A673 (cell line): ENCODE measurements at regions not wholly inside any gene's neighbourhood (a gene's known extent, or its start where the extent isn't known, plus 50 kb on each side); places are given as distances from the start of the nearest gene placed in this dataset.

Source experiments
- BruUV-seq: library from RNA; stranded (reverse); fragments of 400-500 nt; replicated peaks from 2 replicates; lab custom pipeline; 2021; lab: Mats Ljungman, UMichigan
- CTCF ChIA-PET: fragments of 300-600 bp; sonication (Branson Sonifier 250); formaldehyde crosslinking; loops from one replicate; lab custom pipeline; 2022; ENCODE audit warnings: antibody characterized with exemption; lab: Charles Lee
- POLR2A ChIA-PET: fragments of 300-600 bp; sonication (Branson Sonifier 250); formaldehyde crosslinking; loops from one replicate; lab custom pipeline; 2022; ENCODE audit warnings: antibody characterized with exemption; ENCODE audit not compliant: low non-redundant PET; lab: Charles Lee
- DNase-seq: peaks from one replicate; pipeline ENCODE4 v3.0.0-alpha.2; 2015; ENCODE audit warnings: low spot score
- H3K27ac ChIP-seq: fragments of 200-600 bp; sonication (generic); 2 replicates; pipeline ENCODE4 v1.5.1; 2016; ENCODE audit warnings: mixed run types, low read depth, mild to moderate bottlenecking, mixed read lengths, antibody characterized with exemption, low read length; ENCODE audit not compliant: poor library complexity, severe bottlenecking
- H3K27me3 ChIP-seq: fragments of 200-600 bp; sonication (generic); replicated peaks from 2 replicates; pipeline ENCODE4 v1.6.1; 2017; ENCODE audit warnings: mixed run types, low read depth, mild to moderate bottlenecking, mixed read lengths, antibody characterized with exemption, low read length; ENCODE audit not compliant: insufficient read depth, poor library complexity
- H3K36me3 ChIP-seq: fragments of 200-600 bp; sonication (generic); 2 replicates; pipeline ENCODE4 v1.6.1; 2016; ENCODE audit warnings: mixed run types, mild to moderate bottlenecking, mixed read lengths, antibody characterized with exemption, low read length; ENCODE audit not compliant: insufficient read depth, poor library complexity, severe bottlenecking
- H3K4me1 ChIP-seq: fragments of 200-600 bp; sonication (generic); 2 replicates; pipeline ENCODE4 v1.6.1; 2017; ENCODE audit warnings: mixed run types, mild to moderate bottlenecking, mixed read lengths, antibody characterized with exemption, low read length; ENCODE audit not compliant: insufficient read depth, poor library complexity, severe bottlenecking
- H3K4me3 ChIP-seq: fragments of 200-600 bp; sonication (generic); 2 replicates; pipeline ENCODE4 v1.5.1; 2016; ENCODE audit warnings: low read depth, mixed run types, mild to moderate bottlenecking, mixed read lengths, low read length; ENCODE audit not compliant: poor library complexity, severe bottlenecking
- H3K9me3 ChIP-seq: fragments of 200-600 bp; sonication (generic); 2 replicates; pipeline ENCODE4 v1.6.1; 2016; ENCODE audit warnings: mixed run types, low read depth, mild to moderate bottlenecking, mixed read lengths, antibody characterized with exemption, low read length; ENCODE audit not compliant: poor library complexity, severe bottlenecking
- CTCF ChIP-seq: fragments of 300-800, 200-600 bp; sonication (generic); conservative IDR thresholded peaks from 2 replicates; pipeline ENCODE4 v1.5.1; 2017; ENCODE audit warnings: low read depth, mild to moderate bottlenecking, antibody characterized with exemption, low read length, moderate library complexity, mixed read lengths
- EZH2 ChIP-seq: fragments of 200-600 bp; sonication (generic); IDR thresholded peaks from 2 replicates; pipeline ENCODE4 v1.6.1; 2017; ENCODE audit warnings: borderline replicate concordance, low read depth, mild to moderate bottlenecking, mixed read lengths, antibody characterized with exemption, low read length; ENCODE audit not compliant: poor library complexity, severe bottlenecking
- intact Hi-C: fragments of 100-400 bp; cut with micrococcal nuclease; formaldehyde crosslinking; loops from one replicate; pipeline ENCODE4 v1.10.0; 2022; ENCODE audit not compliant: unreplicated experiment

GRCh38 chr1:187168297-187168696, 339.5 kb downstream of the PLA2G4A start:
- Histone ChIP-seq H3K36me3 (no peaks in the 10 kb centered on the region), H3K9me3 (no peaks in the 10 kb centered on the region), H3K27me3 (no peaks in the 10 kb centered on the region), H3K4me3 (no peak overlapping the region), H3K4me1 (no peaks in the 10 kb centered on the region), H3K27ac (no peak overlapping the region)
- intact Hi-C loops, result no loop called here
- TF ChIP-seq EZH2 (no peak), CTCF (no peak)
- ChIA-PET CTCF (no interaction called here), POLR2A (interaction anchor here (0.6 kb wide), 1 partner anchor 806 kb away, joined by 3 read pairs; no protein-coding TSS in a partner anchor)
- BruUV-seq, result no TSS peak
- no peak for DNase-seq

GRCh38 chr1:187185389-187185788, 356.6 kb downstream of the PLA2G4A start:
- POLR2A ChIA-PET, result no interaction called here
- Histone ChIP-seq H3K4me3 (no peak overlapping the region), H3K27ac (no peak overlapping the region), H3K36me3 (no peaks in the 10 kb centered on the region), H3K4me1 (peaks cover 12% of the 10 kb centered on the region), H3K27me3 (no peaks in the 10 kb centered on the region), H3K9me3 (peaks cover 12% of the 10 kb centered on the region)
- DNase-seq, result no peak
- TF ChIP-seq CTCF (no peak), EZH2 (no peak)
- intact Hi-C loops, result no loop called here
- BruUV-seq, result no TSS peak
- CTCF ChIA-PET, result no interaction called here

GRCh38 chr1:187197685-187198084, 368.9 kb downstream of the PLA2G4A start:
- H3K27me3 ChIP-seq, result no peaks in the 10 kb centered on the region
- ChIA-PET POLR2A (no interaction called here), CTCF (no interaction called here)
- H3K4me1 ChIP-seq, result no peaks in the 10 kb centered on the region
- no peak for DNase-seq
- H3K27ac ChIP-seq, result no peak overlapping the region
- TF ChIP-seq EZH2, result no peak
- no peaks in the 10 kb centered on the region for H3K9me3 ChIP-seq
- H3K4me3 ChIP-seq, result no peak overlapping the region
- intact Hi-C loops, result no loop called here
- H3K36me3 ChIP-seq, result no peaks in the 10 kb centered on the region
- BruUV-seq, result no TSS peak

- no peak overlapping the region for H3K27ac ChIP-seq
- H3K4me3 ChIP-seq, result no peak overlapping the region
- no peaks in the 10 kb centered on the region for H3K9me3 ChIP-seq
- DNase-seq, result no peak
- POLR2A ChIA-PET, result no interaction called here
- H3K27me3 ChIP-seq, result no peaks in the 10 kb centered on the region
- BruUV-seq, result no TSS peak
- CTCF ChIA-PET, result no interaction called here
- intact Hi-C loops, result no loop called here
- H3K4me1 ChIP-seq, result no peaks in the 10 kb centered on the region
- no peak for TF ChIP-seq CTCF
- TF ChIP-seq EZH2, result no peak
- no peaks in the 10 kb centered on the region for H3K36me3 ChIP-seq
Observed at GRCh38 chr1:187203257-187203656, 374.5 kb downstream of the PLA2G4A start.
